IMR-90 (cell line): ENCODE measurements at regions not wholly inside any gene's neighbourhood (a gene's known extent, or its start where the extent isn't known, plus 50 kb on each side); places are given as distances from the start of the nearest gene placed in this dataset.

ENCODE experiments used
- ATAC-seq: fragments of 200-7000 bp; cut with Tn5 transposase; 2 replicates; pipeline ENCODE4 v1.9.1; 2020; ENCODE audit warnings: low read depth, mild to moderate bottlenecking, moderate library complexity
- BruUV-seq: library from RNA; stranded (reverse); fragments of 400-500 nt; replicated peaks from 2 replicates; lab custom pipeline; 2021; lab: Mats Ljungman, UMichigan
- CTCF ChIA-PET: fragments of 300-600 bp; formaldehyde crosslinking; extraction: SDS; loops from one replicate; lab custom pipeline; 2021; ENCODE audit warnings: antibody characterized with exemption; lab: Yijun Ruan, JAX
- POLR2A ChIA-PET: fragments of 300-600 bp; sonication (Branson Sonifier 250); formaldehyde crosslinking; loops from one replicate; lab custom pipeline; 2022; ENCODE audit warnings: antibody characterized with exemption; ENCODE audit not compliant: unreplicated experiment; lab: Charles Lee
- DNase-seq: peaks from one replicate; pipeline ENCODE4 v3.0.0; 2013
- H2AFZ ChIP-seq: replicated peaks from 2 replicates; pipeline ENCODE3; 2013; ENCODE audit warnings: low read length, mild to moderate bottlenecking; ENCODE audit not compliant: poor library complexity
- H2AK5ac ChIP-seq: 2 replicates; pipeline ENCODE4 v1.6.1; 2013; ENCODE audit warnings: low read depth, low read length, inconsistent platforms
- H2AK9ac ChIP-seq: replicated peaks from 2 replicates; pipeline ENCODE3; 2013; ENCODE audit warnings: mild to moderate bottlenecking, low read depth, low read length, moderate library complexity; ENCODE audit not compliant: poor library complexity
- H2BK120ac ChIP-seq: 2 replicates; pipeline ENCODE4 v1.6.1; 2013; ENCODE audit warnings: low read depth, low read length, inconsistent platforms
- H2BK15ac ChIP-seq: 3 replicates; pipeline ENCODE4 v1.6.1; 2013; ENCODE audit warnings: low read depth, low read length, inconsistent platforms
- H2BK20ac ChIP-seq: 2 replicates; pipeline ENCODE4 v1.6.1; 2013; ENCODE audit warnings: low read depth, mild to moderate bottlenecking, inconsistent platforms, low read length, moderate library complexity
- H2BK5ac ChIP-seq: 2 replicates; pipeline ENCODE4 v1.6.1; 2013; ENCODE audit warnings: mild to moderate bottlenecking, low read depth, low read length, inconsistent platforms; ENCODE audit not compliant: poor library complexity, severe bottlenecking
- H3K14ac ChIP-seq: replicated peaks from 2 replicates; pipeline ENCODE4 v1.6.1; 2013; ENCODE audit warnings: low read depth, low read length, inconsistent platforms
- H3K18ac ChIP-seq: 2 replicates; pipeline ENCODE4 v1.6.1; 2013; ENCODE audit warnings: low read depth, low read length, control low read depth
- H3K23ac ChIP-seq: 2 replicates; pipeline ENCODE4 v1.6.1; 2013; ENCODE audit warnings: low read depth, low read length, inconsistent platforms
- H3K27ac ChIP-seq: 2 replicates; pipeline ENCODE4 v1.5.1; 2013; ENCODE audit warnings: mild to moderate bottlenecking, control low read depth, low read length; ENCODE audit not compliant: insufficient read depth
- H3K27me3 ChIP-seq: 2 replicates; pipeline ENCODE4 v1.6.1; 2013; ENCODE audit warnings: low read length; ENCODE audit not compliant: control insufficient read depth, insufficient read depth
- H3K36me3 ChIP-seq: 2 replicates; pipeline ENCODE4 v1.6.1; 2013; ENCODE audit warnings: low read length, mixed read lengths; ENCODE audit not compliant: control insufficient read depth, insufficient read depth
- H3K4ac ChIP-seq: 2 replicates; pipeline ENCODE4 v1.6.1; 2013; ENCODE audit warnings: low read depth, low read length, inconsistent platforms
- H3K4me1 ChIP-seq: 2 replicates; pipeline ENCODE4 v1.6.1; 2013; ENCODE audit warnings: low read length, mixed read lengths; ENCODE audit not compliant: control insufficient read depth, insufficient read depth
- H3K4me2 ChIP-seq: 2 replicates; pipeline ENCODE4 v1.6.1; 2013; ENCODE audit warnings: low read depth, mild to moderate bottlenecking, control low read depth, low read length, moderate library complexity
- H3K4me3 ChIP-seq: 2 replicates; pipeline ENCODE4 v1.5.1; 2013; ENCODE audit warnings: low read depth, mild to moderate bottlenecking, control low read depth, low read length, moderate library complexity; ENCODE audit not compliant: insufficient read depth
- H3K56ac ChIP-seq: 2 replicates; pipeline ENCODE4 v1.6.1; 2013; ENCODE audit warnings: low read length, inconsistent platforms; ENCODE audit not compliant: insufficient read depth; ENCODE audit errors: extremely low read depth
- H3K79me1 ChIP-seq, 2 experiments: 2 replicates each; pipeline ENCODE4 v1.6.1; 2013; ENCODE audit warnings: low read length in 2 of 2, inconsistent platforms in 1 of 2, low read depth in 1 of 2
- H3K9ac ChIP-seq: 2 replicates; pipeline ENCODE4 v1.6.1; 2013; ENCODE audit warnings: low read depth, low read length, control low read depth
- H3K9me1 ChIP-seq: 2 replicates; pipeline ENCODE4 v1.6.1; 2013; ENCODE audit warnings: low read length, inconsistent platforms; ENCODE audit not compliant: insufficient read depth
- H3K9me3 ChIP-seq: 2 replicates; pipeline ENCODE4 v1.6.1; 2013; ENCODE audit warnings: low read length; ENCODE audit not compliant: control insufficient read depth, insufficient read depth
- H4K20me1 ChIP-seq: 2 replicates; pipeline ENCODE4 v1.6.1; 2013; ENCODE audit warnings: low read length, inconsistent platforms; ENCODE audit not compliant: insufficient read depth
- H4K5ac ChIP-seq: 2 replicates; pipeline ENCODE4 v1.6.1; 2013; ENCODE audit warnings: mild to moderate bottlenecking, low read depth, low read length, control low read depth
- H4K8ac ChIP-seq, 2 experiments: 2 replicates each; pipeline ENCODE4 v1.6.1; 2013; ENCODE audit warnings: low read depth in 2 of 2, low read length in 2 of 2, control low read depth in 1 of 2, inconsistent platforms in 1 of 2
- H4K91ac ChIP-seq: 2 replicates; pipeline ENCODE4 v1.6.1; 2013; ENCODE audit warnings: low read depth, low read length, inconsistent platforms; ENCODE audit not compliant: insufficient read depth
- BHLHE40 ChIP-seq: fragments of 150-350 bp; IDR thresholded peaks from 2 replicates; pipeline ENCODE4 v1.6.1; 2016; ENCODE audit warnings: mild to moderate bottlenecking, low read depth, low read length
- CEBPB ChIP-seq: IDR thresholded peaks from 2 replicates; pipeline ENCODE4 v1.6.1; 2012; ENCODE audit warnings: low read depth, low read length, improper control_type of control experiment
- MAFK ChIP-seq: IDR thresholded peaks from 2 replicates; pipeline ENCODE4 v1.6.1; 2012; ENCODE audit warnings: low read depth, low read length, improper control_type of control experiment
- MXI1 ChIP-seq: IDR thresholded peaks from 2 replicates; pipeline ENCODE4 v1.6.1; 2012; ENCODE audit warnings: low read depth, mild to moderate bottlenecking, low read length, moderate library complexity, borderline replicate concordance
- RAD21 ChIP-seq: IDR thresholded peaks from 2 replicates; pipeline ENCODE4 v1.6.1; 2012; ENCODE audit warnings: low read length, improper control_type of control experiment
- RCOR1 ChIP-seq: IDR thresholded peaks from 2 replicates; pipeline ENCODE4 v1.6.1; 2012; ENCODE audit warnings: mild to moderate bottlenecking, low read length, improper control_type of control experiment; ENCODE audit not compliant: insufficient replicate concordance
- dilution Hi-C: fragments of 300-500 bp; cut with HindIII; formaldehyde crosslinking; loops from one replicate; pipeline ENCODE4 v1.14.3; 2018; ENCODE audit warnings: low sequenced_read_pairs; ENCODE audit not compliant: unreplicated experiment
- in situ Hi-C: fragments of 300-500 bp; cut with MboI; formaldehyde crosslinking; loops from 3 replicates; pipeline ENCODE4 v1.14.3; 2019; ENCODE audit warnings: low sequenced_read_pairs, inconsistent platforms, mixed read lengths
- intact Hi-C: fragments of 100-400 bp; cut with micrococcal nuclease; formaldehyde crosslinking; loops from 2 replicates; pipeline ENCODE4 v1.10.0; 2022
- TF ChIP-seq, protein P1 (sequence below): fragments of 150-350 bp; IDR thresholded peaks from 2 replicates; pipeline ENCODE4 v1.6.1; 2016; ENCODE audit warnings: low read depth, mild to moderate bottlenecking, low read length, moderate library complexity, borderline replicate concordance
- TF ChIP-seq, protein P2 (sequence below): conservative IDR thresholded peaks from 2 replicates; pipeline ENCODE4 v1.5.1; 2012; ENCODE audit warnings: mild to moderate bottlenecking, low read depth, low read length, improper control_type of control experiment
- TF ChIP-seq, protein P3 (sequence below): fragments of 150-350 bp; IDR thresholded peaks from 2 replicates; pipeline ENCODE4 v1.6.1; 2017; ENCODE audit warnings: mild to moderate bottlenecking, antibody characterized with exemption, low read length, low read depth

DNA sequence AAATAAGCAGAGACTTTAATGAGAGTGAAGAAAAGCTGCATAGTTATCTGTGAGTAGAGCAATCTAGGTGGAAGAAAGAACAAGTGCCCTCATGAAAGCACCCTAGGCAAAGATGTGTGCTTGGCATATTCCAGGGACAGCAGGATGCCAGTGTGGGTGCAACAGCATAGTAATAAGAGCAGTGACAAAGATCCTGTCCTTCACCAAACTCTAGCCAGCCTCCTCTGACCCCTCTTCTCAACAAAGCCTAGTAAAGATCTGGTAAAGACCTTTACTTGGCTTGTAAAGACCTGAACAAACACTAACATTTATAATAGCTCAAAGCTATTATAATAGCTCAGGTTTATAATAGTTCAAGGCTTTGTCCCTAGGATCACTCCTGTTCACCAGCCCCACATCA, 735.4 kb downstream of the PCDH7 start:
- TF ChIP-seq, protein P1, sequence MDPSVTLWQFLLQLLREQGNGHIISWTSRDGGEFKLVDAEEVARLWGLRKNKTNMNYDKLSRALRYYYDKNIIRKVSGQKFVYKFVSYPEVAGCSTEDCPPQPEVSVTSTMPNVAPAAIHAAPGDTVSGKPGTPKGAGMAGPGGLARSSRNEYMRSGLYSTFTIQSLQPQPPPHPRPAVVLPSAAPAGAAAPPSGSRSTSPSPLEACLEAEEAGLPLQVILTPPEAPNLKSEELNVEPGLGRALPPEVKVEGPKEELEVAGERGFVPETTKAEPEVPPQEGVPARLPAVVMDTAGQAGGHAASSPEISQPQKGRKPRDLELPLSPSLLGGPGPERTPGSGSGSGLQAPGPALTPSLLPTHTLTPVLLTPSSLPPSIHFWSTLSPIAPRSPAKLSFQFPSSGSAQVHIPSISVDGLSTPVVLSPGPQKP = no peak
- TF ChIP-seq, protein P2, sequence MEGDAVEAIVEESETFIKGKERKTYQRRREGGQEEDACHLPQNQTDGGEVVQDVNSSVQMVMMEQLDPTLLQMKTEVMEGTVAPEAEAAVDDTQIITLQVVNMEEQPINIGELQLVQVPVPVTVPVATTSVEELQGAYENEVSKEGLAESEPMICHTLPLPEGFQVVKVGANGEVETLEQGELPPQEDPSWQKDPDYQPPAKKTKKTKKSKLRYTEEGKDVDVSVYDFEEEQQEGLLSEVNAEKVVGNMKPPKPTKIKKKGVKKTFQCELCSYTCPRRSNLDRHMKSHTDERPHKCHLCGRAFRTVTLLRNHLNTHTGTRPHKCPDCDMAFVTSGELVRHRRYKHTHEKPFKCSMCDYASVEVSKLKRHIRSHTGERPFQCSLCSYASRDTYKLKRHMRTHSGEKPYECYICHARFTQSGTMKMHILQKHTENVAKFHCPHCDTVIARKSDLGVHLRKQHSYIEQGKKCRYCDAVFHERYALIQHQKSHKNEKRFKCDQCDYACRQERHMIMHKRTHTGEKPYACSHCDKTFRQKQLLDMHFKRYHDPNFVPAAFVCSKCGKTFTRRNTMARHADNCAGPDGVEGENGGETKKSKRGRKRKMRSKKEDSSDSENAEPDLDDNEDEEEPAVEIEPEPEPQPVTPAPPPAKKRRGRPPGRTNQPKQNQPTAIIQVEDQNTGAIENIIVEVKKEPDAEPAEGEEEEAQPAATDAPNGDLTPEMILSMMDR = no peak
- TF ChIP-seq RAD21 (no peak), BHLHE40 (no peak), MAFK (no peak), CEBPB (no peak), MXI1 (no peak), RCOR1 (no peak)
- TF ChIP-seq, protein P3, sequence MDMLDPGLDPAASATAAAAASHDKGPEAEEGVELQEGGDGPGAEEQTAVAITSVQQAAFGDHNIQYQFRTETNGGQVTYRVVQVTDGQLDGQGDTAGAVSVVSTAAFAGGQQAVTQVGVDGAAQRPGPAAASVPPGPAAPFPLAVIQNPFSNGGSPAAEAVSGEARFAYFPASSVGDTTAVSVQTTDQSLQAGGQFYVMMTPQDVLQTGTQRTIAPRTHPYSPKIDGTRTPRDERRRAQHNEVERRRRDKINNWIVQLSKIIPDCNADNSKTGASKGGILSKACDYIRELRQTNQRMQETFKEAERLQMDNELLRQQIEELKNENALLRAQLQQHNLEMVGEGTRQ = no peak
- Histone ChIP-seq H4K5ac (no peak overlapping the region), H3K4ac (no peak overlapping the region), H4K8ac (no peak overlapping the region), H3K56ac (no peak overlapping the region), H2AK5ac (no peak overlapping the region), H2AK9ac (no peak overlapping the region), H2BK20ac (no peak overlapping the region), H3K27ac (no peak overlapping the region), H2BK15ac (no peak overlapping the region), H3K9ac (no peak overlapping the region), H3K9me3 (peaks cover 4% of the 10 kb centered on the region; the same call in 1 of the 2 replicates), H4K91ac (no peak overlapping the region), H3K79me1 (no peaks in the 10 kb centered on the region), H2BK5ac (no peak overlapping the region), H3K23ac (no peak overlapping the region), H3K18ac (no peak overlapping the region), H3K4me3 (no peak overlapping the region), H4K20me1 (no peaks in the 10 kb centered on the region), H3K4me2 (no peak overlapping the region), H3K4me1 (no peaks in the 10 kb centered on the region), H3K27me3 (no peaks in the 10 kb centered on the region), H3K36me3 (no peaks in the 10 kb centered on the region), H2BK120ac (no peak overlapping the region), H2AFZ (no peak overlapping the region), H3K14ac (no peak overlapping the region), H3K9me1 (no peaks in the 10 kb centered on the region)
- in situ Hi-C loops = no loop called here
- intact Hi-C loops = no loop called here
- ATAC-seq = no peak
- CTCF ChIA-PET = no interaction called here
- POLR2A ChIA-PET = no interaction called here
- no TSS peak for BruUV-seq
- dilution Hi-C loops = no loop called here
- DNase-seq = no peak
